ENCODE measurements at regions not wholly inside any gene's neighbourhood (a gene's known extent, or its start where the extent isn't known, plus 50 kb on each side); places are given as distances from the start of the nearest gene placed in this dataset.

DNA sequence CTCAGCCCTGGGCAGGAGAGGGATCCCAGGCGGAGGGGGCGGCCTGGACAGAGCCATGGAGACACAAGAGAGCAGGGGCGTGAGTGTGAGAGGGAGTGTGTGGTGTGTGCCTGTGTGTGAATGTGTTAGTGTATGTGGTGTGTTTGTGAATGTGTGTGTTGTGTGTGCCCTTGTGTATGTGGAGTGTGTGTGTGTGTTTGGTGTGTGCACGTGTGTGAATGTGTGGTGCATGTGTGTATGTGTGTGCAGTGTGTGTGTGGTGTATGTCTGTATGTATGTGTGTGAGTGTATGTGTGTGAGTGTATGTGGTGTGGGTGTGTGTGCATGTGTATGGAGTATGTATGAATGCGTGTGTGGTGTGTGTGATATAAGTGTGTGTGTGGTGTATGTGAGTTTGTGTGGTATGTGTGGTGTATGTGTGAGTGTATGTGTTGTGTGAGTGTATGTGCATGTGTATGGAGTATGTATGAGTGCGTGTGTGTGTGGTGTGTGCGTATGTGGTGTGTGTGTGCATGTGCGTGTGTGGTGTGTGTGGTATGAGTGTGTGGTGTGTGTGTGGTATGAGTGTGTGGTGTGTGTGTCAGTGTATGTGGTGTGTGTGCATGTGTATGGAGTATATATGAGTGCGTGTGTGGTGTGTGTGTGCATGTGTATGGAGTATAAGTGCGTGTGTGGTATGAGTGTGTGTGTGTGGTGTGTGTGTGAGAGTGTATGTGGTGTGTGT lies 175.2 kb upstream of the AFDN start:
- 83% methylated on average over 9 of the region's 10 CpGs for WGBS (ENCODE audit: insufficient coverage)
- no peak overlapping the region for H3K4me3 ChIP-seq (ENCODE audit: low read length)
- no peaks in the 10 kb centered on the region for H3K9me3 ChIP-seq (replicated peaks; ENCODE audit: control insufficient read depth, low read depth, low read length)
- no peak for DNase-seq
- H3K27ac ChIP-seq (ENCODE audit: low read length) = no peak overlapping the region
- peaks cover 8% of the 10 kb centered on the region for H3K27me3 ChIP-seq (ENCODE audit: control insufficient read depth, insufficient read depth, low read length)
- H3K4me1 ChIP-seq (ENCODE audit: control insufficient read depth, insufficient read depth, low read length) = no peaks in the 10 kb centered on the region
- no peaks in the 10 kb centered on the region for H3K36me3 ChIP-seq (ENCODE audit: control insufficient read depth, insufficient read depth, low read length)

GRCh38 chr6:167652042-167652700 lies 174.5 kb upstream of the AFDN start:
- Histone ChIP-seq H3K4me3 (ENCODE audit: low read length) (no peak overlapping the region), H3K9me3 (replicated peaks; ENCODE audit: control insufficient read depth, low read depth, low read length) (no peaks in the 10 kb centered on the region), H3K4me1 (ENCODE audit: control insufficient read depth, insufficient read depth, low read length) (no peaks in the 10 kb centered on the region), H3K27me3 (ENCODE audit: control insufficient read depth, insufficient read depth, low read length) (peaks cover 8% of the 10 kb centered on the region), H3K36me3 (ENCODE audit: control insufficient read depth, insufficient read depth, low read length) (no peaks in the 10 kb centered on the region), H3K27ac (ENCODE audit: low read length) (no peak overlapping the region)
- 71% methylated on average over 10 of the region's 23 CpGs for WGBS (ENCODE audit: insufficient coverage)
- no peak for DNase-seq

DNA sequence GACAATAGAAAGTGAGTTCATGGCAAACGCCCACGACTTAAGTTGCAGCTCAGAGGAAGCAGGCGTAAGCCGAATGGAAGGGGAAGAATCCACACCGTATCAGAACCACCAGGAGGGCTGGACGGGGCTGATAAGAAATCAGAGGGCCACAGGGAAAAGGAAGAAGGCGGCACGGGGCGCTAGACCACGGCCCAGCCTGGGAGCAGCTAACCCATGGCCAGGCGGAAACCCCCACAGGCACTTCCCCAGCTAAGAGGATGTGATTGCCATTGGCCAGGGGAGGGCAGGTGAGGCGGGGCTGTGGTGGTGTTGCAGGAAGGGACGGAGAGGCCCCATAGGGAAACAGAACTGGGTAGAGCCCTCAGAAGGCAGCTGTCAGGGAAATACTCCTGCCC lies 174.0 kb upstream of the AFDN start:
- no peak overlapping the region for H3K4me3 ChIP-seq (ENCODE audit: low read length)
- no peaks in the 10 kb centered on the region for H3K4me1 ChIP-seq (ENCODE audit: control insufficient read depth, insufficient read depth, low read length)
- DNase-seq = no peak
- peaks cover 8% of the 10 kb centered on the region for H3K27me3 ChIP-seq (ENCODE audit: control insufficient read depth, insufficient read depth, low read length)
- H3K9me3 ChIP-seq (replicated peaks; ENCODE audit: control insufficient read depth, low read depth, low read length) = no peaks in the 10 kb centered on the region
- no peak overlapping the region for H3K27ac ChIP-seq (ENCODE audit: low read length)
- H3K36me3 ChIP-seq (ENCODE audit: control insufficient read depth, insufficient read depth, low read length) = no peaks in the 10 kb centered on the region
- WGBS (ENCODE audit: insufficient coverage) = 49% methylated on average over 10 of the region's 13 CpGs

DNA sequence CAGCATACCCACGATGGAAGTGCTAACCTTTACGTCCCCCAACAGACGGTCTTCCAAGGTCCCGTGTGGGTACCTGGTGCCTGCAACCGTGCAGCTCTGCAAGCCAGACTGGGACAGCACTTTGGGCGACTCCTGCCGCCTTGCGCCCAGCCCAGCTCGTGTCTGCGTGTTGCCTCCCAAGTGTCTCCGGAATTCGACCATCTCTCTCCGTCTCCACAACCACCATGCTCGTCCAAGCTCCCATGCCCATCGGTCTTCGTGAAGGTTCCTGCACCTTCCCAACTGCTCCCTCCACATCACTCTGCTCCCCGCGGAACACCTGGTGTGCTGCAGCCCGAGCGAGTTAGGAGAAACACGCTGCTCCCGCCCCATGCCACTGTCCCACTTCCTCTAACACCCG lies 173.2 kb upstream of the AFDN start:
- no peak overlapping the region for H3K4me3 ChIP-seq (ENCODE audit: low read length)
- no peak for DNase-seq
- H3K27ac ChIP-seq (ENCODE audit: low read length) = no peak overlapping the region
- no peaks in the 10 kb centered on the region for H3K9me3 ChIP-seq (replicated peaks; ENCODE audit: control insufficient read depth, low read depth, low read length)
- no peaks in the 10 kb centered on the region for H3K36me3 ChIP-seq (ENCODE audit: control insufficient read depth, insufficient read depth, low read length)
- H3K4me1 ChIP-seq (ENCODE audit: control insufficient read depth, insufficient read depth, low read length) = no peaks in the 10 kb centered on the region
- WGBS (ENCODE audit: insufficient coverage) = 90% methylated on average over 21 of the region's 23 CpGs
- H3K27me3 ChIP-seq (ENCODE audit: control insufficient read depth, insufficient read depth, low read length) = peaks cover 8% of the 10 kb centered on the region

DNA sequence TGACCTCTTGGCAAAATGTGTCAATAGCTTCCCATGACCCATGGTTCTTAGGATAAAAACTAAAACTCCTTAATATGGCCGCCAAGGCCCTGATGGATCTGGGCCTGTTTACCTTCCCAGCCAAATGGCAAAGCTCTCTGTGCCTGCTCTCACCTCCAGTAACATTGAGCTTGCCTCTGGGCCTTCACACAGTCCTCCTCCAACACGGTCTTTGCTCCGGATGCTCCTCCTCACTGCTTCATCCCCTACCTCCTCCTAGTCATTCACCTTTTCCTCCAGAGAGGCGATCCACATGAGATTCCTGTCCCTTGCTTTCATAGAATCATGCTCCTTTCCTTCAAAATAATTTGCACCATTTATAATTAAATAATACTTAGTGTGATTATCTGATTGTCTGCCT lies 172.3 kb upstream of the AFDN start:
- Histone ChIP-seq H3K9me3 (replicated peaks; ENCODE audit: control insufficient read depth, low read depth, low read length) (no peaks in the 10 kb centered on the region), H3K4me3 (ENCODE audit: low read length) (no peak overlapping the region), H3K27ac (ENCODE audit: low read length) (no peak overlapping the region), H3K36me3 (ENCODE audit: control insufficient read depth, insufficient read depth, low read length) (no peaks in the 10 kb centered on the region), H3K4me1 (ENCODE audit: control insufficient read depth, insufficient read depth, low read length) (no peaks in the 10 kb centered on the region), H3K27me3 (ENCODE audit: control insufficient read depth, insufficient read depth, low read length) (peaks cover 6% of the 10 kb centered on the region)
- DNase-seq = no peak
- WGBS (ENCODE audit: insufficient coverage) = 94% methylated on average over 3 of the region's 4 CpGs

DNA sequence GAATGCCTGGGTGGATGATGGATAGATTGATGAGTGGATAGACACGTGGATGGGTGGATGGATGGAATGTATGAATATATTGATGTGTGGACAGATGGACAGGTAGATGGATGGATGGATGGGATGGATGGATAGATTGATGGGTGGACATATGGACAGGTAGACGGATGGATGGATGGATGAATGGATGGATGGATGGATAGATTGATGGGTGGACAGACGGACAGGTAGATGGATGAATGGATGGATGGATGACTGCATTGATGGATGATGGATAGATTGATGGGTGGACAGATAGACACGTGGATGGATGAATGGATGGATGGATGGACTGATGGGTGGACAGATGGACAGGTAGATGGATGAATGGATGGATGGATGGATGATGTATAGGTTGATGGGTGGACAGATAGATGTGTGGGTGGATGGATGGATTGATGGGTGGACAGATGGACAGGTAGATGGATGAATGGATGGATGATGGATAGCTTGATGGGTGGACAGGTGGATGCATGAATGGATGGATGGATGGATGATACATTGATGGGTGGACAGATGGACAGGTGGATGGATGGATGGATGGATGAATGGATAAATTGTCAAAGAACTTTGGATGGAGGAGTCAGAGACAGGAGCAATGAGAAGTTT lies 171.4 kb upstream of the AFDN start:
- no peak for DNase-seq
- no peaks in the 10 kb centered on the region for H3K27me3 ChIP-seq (ENCODE audit: control insufficient read depth, insufficient read depth, low read length)
- no peaks in the 10 kb centered on the region for H3K9me3 ChIP-seq (replicated peaks; ENCODE audit: control insufficient read depth, low read depth, low read length)
- H3K4me3 ChIP-seq (ENCODE audit: low read length) = no peak overlapping the region
- no peaks in the 10 kb centered on the region for H3K4me1 ChIP-seq (ENCODE audit: control insufficient read depth, insufficient read depth, low read length)
- no peaks in the 10 kb centered on the region for H3K36me3 ChIP-seq (ENCODE audit: control insufficient read depth, insufficient read depth, low read length)
- no peak overlapping the region for H3K27ac ChIP-seq (ENCODE audit: low read length)
- 91% methylated on average over 4 of the region's 4 CpGs for WGBS (ENCODE audit: insufficient coverage)

DNA sequence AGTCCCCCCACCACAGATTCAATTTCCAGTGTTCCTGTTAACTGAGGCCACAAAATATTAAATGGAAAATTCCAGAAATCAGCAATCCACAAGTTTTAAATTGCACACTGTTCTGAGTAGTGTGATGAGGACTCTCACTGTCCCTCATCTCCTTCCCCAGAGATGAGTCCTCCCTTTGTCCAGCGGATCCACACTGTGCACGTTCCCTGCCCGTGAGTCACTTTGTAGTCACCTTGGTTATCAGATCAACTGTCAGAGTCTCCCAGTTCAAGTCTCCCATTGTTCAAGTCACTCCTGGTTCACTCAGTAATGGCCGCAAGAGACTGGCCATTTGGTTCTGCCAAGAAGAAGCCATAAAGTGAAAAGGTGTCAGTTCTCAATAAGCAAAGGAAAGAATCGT lies 168.6 kb upstream of the AFDN start:
- DNase-seq = no peak
- no peaks in the 10 kb centered on the region for H3K27me3 ChIP-seq (ENCODE audit: control insufficient read depth, insufficient read depth, low read length)
- H3K4me1 ChIP-seq (ENCODE audit: control insufficient read depth, insufficient read depth, low read length) = peaks cover 24% of the 10 kb centered on the region
- H3K36me3 ChIP-seq (ENCODE audit: control insufficient read depth, insufficient read depth, low read length) = no peaks in the 10 kb centered on the region
- WGBS (ENCODE audit: insufficient coverage) = 90% methylated on average over 3 of the region's 5 CpGs
- H3K27ac ChIP-seq (ENCODE audit: low read length) = no peak overlapping the region
- H3K9me3 ChIP-seq (replicated peaks; ENCODE audit: control insufficient read depth, low read depth, low read length) = no peaks in the 10 kb centered on the region
- H3K4me3 ChIP-seq (ENCODE audit: low read length) = no peak overlapping the region

- WGBS (ENCODE audit: insufficient coverage) = 96% methylated on average over 4 of the region's 4 CpGs
- Histone ChIP-seq H3K27me3 (ENCODE audit: control insufficient read depth, insufficient read depth, low read length) (no peaks in the 10 kb centered on the region), H3K4me3 (ENCODE audit: low read length) (no peak overlapping the region)
Measured at GRCh38 chr6:167659046-167659445, 167.7 kb upstream of the AFDN start.

DNA sequence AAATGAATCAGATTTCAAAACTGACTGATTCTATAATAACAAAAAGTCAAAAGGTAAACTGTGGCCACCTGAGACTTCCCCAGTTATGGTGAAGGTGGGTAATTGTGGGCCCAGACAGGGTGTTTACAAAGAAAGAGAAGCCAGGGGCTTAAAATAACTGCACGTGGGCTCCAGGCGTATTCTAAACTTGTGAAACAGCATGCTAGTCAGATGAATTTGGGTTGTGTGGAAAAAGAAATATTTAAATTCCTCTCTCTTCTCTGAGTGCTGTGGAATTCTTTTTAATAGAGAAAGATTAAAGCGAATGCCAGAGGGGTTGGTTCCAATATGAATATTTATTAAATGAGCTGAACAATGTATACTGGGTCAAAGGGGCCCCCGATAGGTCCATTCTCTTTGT lies 166.3 kb upstream of the AFDN start:
- peak; percentile 54 for DNase-seq
- WGBS (ENCODE audit: insufficient coverage) = no CpG with 5 or more reads among the region's 4 CpGs

More at GRCh38 chr6:167659046-167659445, 167.7 kb upstream of the AFDN start:
- no peak for DNase-seq
- no peak overlapping the region for H3K27ac ChIP-seq (ENCODE audit: low read length)
- peaks cover 26% of the 10 kb centered on the region for H3K4me1 ChIP-seq (ENCODE audit: control insufficient read depth, insufficient read depth, low read length)
- H3K36me3 ChIP-seq (ENCODE audit: control insufficient read depth, insufficient read depth, low read length) = no peaks in the 10 kb centered on the region
- H3K9me3 ChIP-seq (replicated peaks; ENCODE audit: control insufficient read depth, low read depth, low read length) = no peaks in the 10 kb centered on the region

GRCh38 chr6:167660944-167661551 lies 165.7 kb upstream of the AFDN start:
- H3K36me3 ChIP-seq (ENCODE audit: control insufficient read depth, insufficient read depth, low read length) = no peaks in the 10 kb centered on the region
- H3K4me3 ChIP-seq (ENCODE audit: low read length) = no peak overlapping the region
- DNase-seq = no peak
- peaks cover 2% of the 10 kb centered on the region for H3K27me3 ChIP-seq (ENCODE audit: control insufficient read depth, insufficient read depth, low read length)
- H3K9me3 ChIP-seq (replicated peaks; ENCODE audit: control insufficient read depth, low read depth, low read length) = no peaks in the 10 kb centered on the region
- peaks cover 38% of the 10 kb centered on the region for H3K4me1 ChIP-seq (ENCODE audit: control insufficient read depth, insufficient read depth, low read length)
- 47% methylated on average over 3 of the region's 9 CpGs for WGBS (ENCODE audit: insufficient coverage)
- peak overlapping the region; percentile 22 for H3K27ac ChIP-seq (ENCODE audit: low read length)

More for the DNA sequence above, 166.3 kb upstream of the AFDN start:
- Histone ChIP-seq H3K4me3 (ENCODE audit: low read length) (no peak overlapping the region), H3K4me1 (ENCODE audit: control insufficient read depth, insufficient read depth, low read length) (peaks cover 38% of the 10 kb centered on the region), H3K36me3 (ENCODE audit: control insufficient read depth, insufficient read depth, low read length) (no peaks in the 10 kb centered on the region), H3K9me3 (replicated peaks; ENCODE audit: control insufficient read depth, low read depth, low read length) (no peaks in the 10 kb centered on the region), H3K27me3 (ENCODE audit: control insufficient read depth, insufficient read depth, low read length) (no peaks in the 10 kb centered on the region), H3K27ac (ENCODE audit: low read length) (peak overlapping the region; percentile 22)
